Mucosa of descending colon (tissue), 3 donors: ENCODE measurements at regions not wholly inside any gene's neighbourhood (a gene's known extent, or its start where the extent isn't known, plus 50 kb on each side); places are given as distances from the start of the nearest gene placed in this dataset.
A peak's percentile ranks its signal among the peaks of the same experiment; 100 is the strongest.
"Not testable (repeated sequence)": the region's sequence is repeated elsewhere in the genome, so short reads cannot be mapped to it uniquely, and the experiment has no call there.

Experiments
- ATAC-seq: fragments of 200-7000 bp; cut with Tn5 transposase; one replicate; pipeline ENCODE4 v1.9.1; 2020; ENCODE audit warnings: mild to moderate bottlenecking, moderate library complexity
- DNase-seq, 3 donors: peaks; one replicate each; pipeline ENCODE4 v3.0.0-alpha.2; 2020
- H3K36me3 ChIP-seq: fragments of 200-600 bp; one replicate; pipeline ENCODE4 v1.8.0; 2021; ENCODE audit warnings: low read depth, mild to moderate bottlenecking
- H3K4me1 ChIP-seq: fragments of 200-600 bp; one replicate; pipeline ENCODE4 v1.8.0; 2021; ENCODE audit warnings: low read depth, mild to moderate bottlenecking
- H3K4me3 ChIP-seq: fragments of 200-600 bp; one replicate; pipeline ENCODE4 v1.8.0; 2021; ENCODE audit warnings: mild to moderate bottlenecking
- H3K9me3 ChIP-seq: fragments of 200-600 bp; one replicate; pipeline ENCODE4 v1.8.0; 2021; ENCODE audit warnings: mild to moderate bottlenecking
- CTCF ChIP-seq: fragments of 200-600 bp; IDR thresholded peaks from one replicate; pipeline ENCODE4 v1.8.0; 2022; ENCODE audit warnings: antibody characterized with exemption, mild to moderate bottlenecking
- intact Hi-C, 2 donors: fragments of 100-400 bp; cut with DNase I in 1 of 2; cut with micrococcal nuclease in 1 of 2; formaldehyde crosslinking; loops; one replicate each; pipeline versions ENCODE4 v1.11.0 to v1.11.1; 2022; cut with DNase I, micrococcal nuclease
- donor health status: DM: no; HTN: no; CAD: no; lungs with moderate emphysema.
- donor health status: DM: no; HTN: no; CAD: no.
- donor health status: DM: no; HTN: yes; CAD: no.

- no peak for ATAC-seq
- Histone ChIP-seq H3K9me3 (no peaks in the 10 kb centered on the region), H3K4me3 (no peak overlapping the region), H3K4me1 (no peaks in the 10 kb centered on the region), H3K36me3 (no peaks in the 10 kb centered on the region)
- TF ChIP-seq CTCF, result no peak
- intact Hi-C loops, result no loop called here
- no peak for DNase-seq
Observed at GRCh38 chr5:163342306-163342705, 95.1 kb upstream of the CCNG1 start.

GRCh38 chr5:163345216-163345615 lies 92.2 kb upstream of the CCNG1 start:
- no peaks in the 10 kb centered on the region for H3K36me3 ChIP-seq
- no peaks in the 10 kb centered on the region for H3K4me1 ChIP-seq
- no peak for DNase-seq
- no peak overlapping the region for H3K4me3 ChIP-seq
- TF ChIP-seq CTCF, result no peak
- no peaks in the 10 kb centered on the region for H3K9me3 ChIP-seq
- ATAC-seq, result no peak
- intact Hi-C loops, result no loop called here

GRCh38 chr5:163347671-163348070 lies 89.7 kb upstream of the CCNG1 start:
- TF ChIP-seq CTCF, result peak; percentile 52
- peak; percentile 66 for ATAC-seq
- intact Hi-C loops, result no loop called here

GRCh38 chr5:163350083-163350482 lies 87.3 kb upstream of the CCNG1 start:
- DNase-seq, result no peak
- TF ChIP-seq CTCF, result no peak
- intact Hi-C loops, result no loop called here
- Histone ChIP-seq H3K9me3 (no peaks in the 10 kb centered on the region), H3K36me3 (no peaks in the 10 kb centered on the region), H3K4me1 (no peaks in the 10 kb centered on the region), H3K4me3 (no peak overlapping the region)
- no peak for ATAC-seq

More at GRCh38 chr5:163347671-163348070, 89.7 kb upstream of the CCNG1 start:
- Histone ChIP-seq H3K9me3 (no peaks in the 10 kb centered on the region), H3K4me3 (no peak overlapping the region), H3K4me1 (no peaks in the 10 kb centered on the region), H3K36me3 (no peaks in the 10 kb centered on the region)
- DNase-seq, result peak in 1 of 3 donors; percentile 68

GRCh38 chr5:163352531-163352930 lies 84.9 kb upstream of the CCNG1 start:
- no peak for DNase-seq
- TF ChIP-seq CTCF, result no peak
- no peak for ATAC-seq
- Histone ChIP-seq H3K9me3 (no peaks in the 10 kb centered on the region), H3K4me3 (no peak overlapping the region), H3K4me1 (no peaks in the 10 kb centered on the region), H3K36me3 (no peaks in the 10 kb centered on the region)
- intact Hi-C loops, result no loop called here

- ATAC-seq, H3K36me3 ChIP-seq, H3K4me1 ChIP-seq, H3K4me3 ChIP-seq, DNase-seq, intact Hi-C loops, H3K9me3 ChIP-seq: not testable (repeated sequence)
Observed at GRCh38 chr5:163355811-163356210, 81.6 kb upstream of the CCNG1 start.
